Dermis microvascular lymphatic vessel endothelial cell (primary cell): ENCODE measurements at regions not wholly inside any gene's neighbourhood (a gene's known extent, or its start where the extent isn't known, plus 50 kb on each side); places are given as distances from the start of the nearest gene placed in this dataset.

ENCODE experiments used
- DNase-seq, 2 donors: peaks; one replicate each; pipeline versions ENCODE4 v3.0.0 to v3.0.0-alpha.2; 2010; ENCODE audit warnings: low read depth in 2 of 2

- no peak for DNase-seq
Observed at GRCh38 chr13:111449041-111449440, 128.6 kb downstream of the TEX29 start.

DNA sequence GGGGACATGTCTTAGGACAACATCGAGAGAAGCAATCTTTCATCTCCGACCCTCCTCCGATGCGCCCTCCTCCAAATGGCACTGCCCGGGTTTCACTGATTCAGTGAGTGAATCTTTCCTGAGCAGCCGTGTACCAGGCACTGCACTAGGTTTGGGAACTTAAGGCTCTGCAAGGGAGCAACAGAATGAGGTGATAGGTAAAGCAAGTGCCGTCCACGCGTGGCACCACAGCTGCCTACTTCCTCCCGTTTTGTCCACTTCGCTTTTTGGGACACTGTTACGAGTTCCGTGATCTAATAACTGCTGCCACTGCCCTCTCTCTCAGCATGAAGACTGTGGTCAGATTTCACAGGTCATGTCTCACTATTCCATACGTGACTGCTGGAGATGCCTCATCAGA, 131.0 kb downstream of the TEX29 start:
- DNase-seq: no peak

- DNase-seq: no peak
Observed at GRCh38 chr13:111456452-111457230, 136.2 kb downstream of the TEX29 start.

DNA sequence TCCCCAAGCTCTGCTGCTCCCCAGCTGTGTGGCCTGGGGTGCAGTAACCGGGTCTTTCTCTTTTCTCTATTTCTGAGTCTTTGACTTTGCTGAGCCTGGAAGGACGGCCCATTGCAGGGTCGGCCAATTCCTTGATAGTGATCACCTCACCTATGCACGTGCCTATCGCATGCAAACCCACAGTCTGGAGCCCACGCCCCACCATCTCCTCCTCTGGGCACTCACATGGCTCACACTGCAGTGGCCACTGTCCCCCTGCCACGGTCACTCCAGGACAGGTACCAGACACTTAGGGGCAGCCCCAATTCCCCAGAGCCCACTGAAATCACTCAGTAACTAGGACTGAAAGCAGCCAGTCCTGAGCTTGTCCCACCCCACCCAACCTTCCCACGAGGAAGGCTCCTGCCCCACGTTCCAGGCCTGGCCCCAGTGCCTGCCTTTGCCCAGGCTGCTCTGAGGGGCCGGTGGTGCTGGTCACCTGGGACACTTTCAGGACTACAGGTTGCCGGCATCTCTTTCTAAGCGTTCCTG, 137.6 kb downstream of the TEX29 start:
- DNase-seq: no peak

DNA sequence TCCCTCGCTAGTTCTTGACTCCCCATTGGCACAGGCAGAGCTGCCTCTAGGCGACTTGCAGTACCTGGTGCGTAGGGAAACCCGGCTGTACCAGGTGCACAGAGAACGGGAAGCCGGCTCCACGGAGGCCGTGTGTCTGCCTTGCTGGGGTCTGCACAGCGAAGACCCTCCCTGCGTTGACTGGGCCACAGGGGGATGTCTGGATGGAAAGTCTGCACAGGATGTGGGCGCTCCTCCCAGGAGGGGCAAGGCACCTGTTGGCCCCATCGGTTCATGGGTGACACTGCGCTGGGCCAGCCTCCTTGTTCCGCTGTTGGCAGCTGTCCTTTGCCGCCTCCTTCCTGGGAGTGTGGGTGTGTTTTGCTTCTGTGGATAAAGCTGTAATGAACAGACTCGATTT, 138.3 kb downstream of the TEX29 start:
- no peak for DNase-seq

DNA sequence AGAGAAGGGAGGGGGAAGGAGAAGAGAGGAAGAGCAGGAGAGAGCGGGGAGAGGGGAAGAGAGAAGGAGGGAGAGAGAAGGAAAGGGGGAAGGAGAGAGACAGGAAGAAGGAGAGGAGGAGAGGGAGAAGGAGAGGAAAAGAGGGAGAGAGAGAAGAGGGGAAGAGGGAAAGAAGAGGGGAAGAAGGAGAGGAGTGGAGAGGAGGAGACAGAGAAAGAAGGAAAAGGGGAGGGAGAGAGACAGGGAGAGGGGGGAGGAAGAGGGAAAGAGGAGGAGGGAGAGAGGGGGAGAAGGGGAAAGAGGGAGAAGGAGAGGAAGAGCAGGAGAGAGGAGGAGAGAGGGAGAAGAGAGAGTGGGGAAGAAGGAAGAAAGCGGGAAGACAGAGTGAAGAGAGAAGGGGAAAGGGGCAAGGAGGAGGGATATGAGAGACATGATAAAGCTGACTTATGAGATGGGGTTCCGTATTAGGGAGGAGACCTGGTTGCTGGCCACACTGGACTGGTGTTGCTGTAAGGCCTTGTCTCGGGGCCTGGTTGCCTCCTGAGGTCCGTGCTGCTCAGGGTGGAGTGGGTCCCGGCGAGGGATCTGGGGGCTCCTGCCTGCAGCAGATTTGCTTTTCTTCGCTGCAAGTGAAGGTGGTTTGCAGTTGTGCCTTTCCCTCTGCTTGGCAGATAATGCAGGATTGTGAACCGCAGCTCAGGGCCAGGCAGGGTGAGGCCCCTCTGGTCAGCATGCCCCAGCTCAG, 139.5 kb downstream of the TEX29 start:
- no peak for DNase-seq

GRCh38 chr13:111460548-111461444, 140.4 kb downstream of the TEX29 start:
- peak in 1 of 2 donors; percentile 29 for DNase-seq

- DNase-seq: no peak
Observed at GRCh38 chr13:111461445-111462149, 141.2 kb downstream of the TEX29 start.

- no peak for DNase-seq
Observed at GRCh38 chr13:111462221-111462764, 141.9 kb downstream of the TEX29 start.

GRCh38 chr13:111462944-111463343, 142.5 kb downstream of the TEX29 start:
- no peak for DNase-seq

- DNase-seq: no peak
Observed at GRCh38 chr13:111467111-111467890, 146.9 kb downstream of the TEX29 start.

DNA sequence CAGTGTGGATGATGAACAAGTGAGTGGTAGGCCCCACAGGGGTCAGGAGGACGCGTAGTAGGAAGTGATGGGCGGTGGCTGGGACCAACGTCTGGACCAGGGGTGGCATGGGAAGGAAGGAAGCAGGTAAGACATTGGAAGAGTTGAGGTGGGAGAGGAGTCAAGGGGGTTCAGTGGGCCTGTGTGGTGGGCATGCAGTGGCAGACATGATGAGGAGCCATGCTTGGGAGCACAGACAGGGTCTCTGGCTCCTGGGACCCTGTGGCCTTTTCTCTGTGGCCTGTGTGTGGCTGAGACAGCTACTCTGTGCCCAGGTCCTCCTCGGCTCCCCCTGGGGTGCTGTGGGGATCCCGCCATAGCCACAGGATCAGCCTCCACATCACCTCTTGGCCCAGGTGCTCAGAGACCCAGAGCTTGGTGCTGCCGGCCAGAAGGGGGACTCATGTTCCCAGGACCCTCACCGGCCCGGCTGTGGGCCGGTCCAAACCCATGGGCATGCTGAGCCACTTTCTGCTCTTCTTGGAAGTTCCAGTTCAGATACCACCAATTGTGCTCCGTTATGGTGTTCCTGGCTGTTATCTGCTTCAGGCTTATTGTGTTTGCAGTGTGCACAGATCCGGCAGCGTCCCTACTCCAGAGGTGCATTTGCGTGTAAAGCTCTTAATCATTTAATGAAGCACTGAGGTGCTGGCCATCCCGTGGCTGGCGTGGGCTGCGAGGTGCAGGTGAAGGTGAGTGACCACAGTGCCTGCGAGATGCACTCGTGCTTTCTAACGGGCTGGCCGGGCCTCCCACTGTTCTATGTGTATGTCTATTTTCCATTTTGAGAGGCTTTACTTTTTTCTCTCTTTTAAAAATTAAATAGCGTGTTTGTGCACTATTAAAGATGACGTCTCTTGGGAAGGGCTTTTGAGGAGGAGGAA, 147.9 kb downstream of the TEX29 start:
- DNase-seq: no peak

- DNase-seq: no peak
Observed at GRCh38 chr13:111469450-111469849, 149.0 kb downstream of the TEX29 start.

GRCh38 chr13:111469916-111470506, 149.6 kb downstream of the TEX29 start:
- DNase-seq: peak in 1 of 2 donors; percentile 5

GRCh38 chr13:111470933-111471332, 150.5 kb downstream of the TEX29 start:
- DNase-seq: no peak

- no peak for DNase-seq
Observed at GRCh38 chr13:111472083-111472482, 151.6 kb downstream of the TEX29 start.

DNA sequence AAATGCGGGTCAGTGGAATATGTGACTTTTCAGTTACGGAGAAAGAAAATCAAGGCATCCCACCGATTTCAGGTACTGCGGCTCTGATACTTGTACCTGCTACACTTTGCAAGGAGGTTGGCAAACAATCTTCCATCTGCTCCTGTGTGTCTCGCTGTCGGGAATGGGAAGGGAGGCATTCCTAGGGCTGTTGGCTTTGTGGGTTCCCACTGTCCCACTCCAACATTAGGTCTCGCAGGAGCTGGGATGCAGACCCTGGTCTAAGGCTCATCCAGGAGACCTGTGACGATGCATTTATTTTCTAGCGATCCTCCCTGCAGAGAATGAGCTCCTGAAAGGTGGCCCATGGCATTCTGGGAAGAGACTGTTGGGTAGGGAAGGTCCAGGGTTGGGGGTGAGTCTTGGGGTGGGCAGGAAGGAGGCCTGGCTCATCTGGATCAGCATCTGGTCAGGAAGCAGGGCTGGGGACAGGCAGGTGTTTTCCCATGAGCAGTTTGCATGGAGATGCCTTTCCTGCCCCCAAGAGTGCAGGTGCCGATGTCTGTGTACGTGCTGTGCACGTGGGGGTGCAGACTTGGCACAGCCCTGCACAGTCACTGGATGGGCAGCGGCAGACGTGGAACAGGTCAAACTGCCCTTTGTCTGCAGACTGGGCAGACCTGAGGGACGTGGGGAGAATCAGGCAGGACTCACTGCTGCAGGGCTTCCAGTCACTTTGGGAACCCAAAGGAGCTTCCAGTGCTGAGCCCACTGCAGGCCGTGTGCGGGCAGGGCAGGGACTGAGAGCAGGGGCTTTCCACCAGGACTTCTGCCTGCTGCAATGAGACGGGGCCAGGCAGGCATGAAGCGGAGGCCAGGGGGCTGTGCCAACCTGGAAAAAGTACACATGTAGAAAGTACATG, 152.4 kb downstream of the TEX29 start:
- no peak for DNase-seq
